GM23338 (cell line): ENCODE measurements at regions not wholly inside any gene's neighbourhood (a gene's known extent, or its start where the extent isn't known, plus 50 kb on each side); places are given as distances from the start of the nearest gene placed in this dataset.

Source experiments
- ATAC-seq: fragments of 200-7000 bp; cut with Tn5 transposase; 3 replicates; pipeline ENCODE4 v1.9.1; 2020
- DNase-seq: peaks from one replicate; pipeline ENCODE4 v3.0.0-alpha.2; 2015; ENCODE audit warnings: low spot score
- H2AFZ ChIP-seq: fragments of 200-600 bp; sonication (generic); 2 replicates; pipeline ENCODE4 v1.8.0; 2016; ENCODE audit warnings: antibody characterized with exemption, mild to moderate bottlenecking, moderate library complexity
- H3F3A ChIP-seq: fragments of 200-600 bp; sonication (generic); replicated peaks from 2 replicates; pipeline ENCODE4 v1.8.0; 2017; ENCODE audit warnings: antibody characterized with exemption, mixed run types, low read depth
- H3K27ac ChIP-seq: fragments of 200-600 bp; sonication (generic); 2 replicates; pipeline ENCODE4 v1.6.1; 2016; ENCODE audit warnings: low read depth
- H3K27me3 ChIP-seq: fragments of 200-600 bp; sonication (generic); 2 replicates; pipeline ENCODE4 v1.8.0; 2016; ENCODE audit warnings: mild to moderate bottlenecking, mixed run types, moderate library complexity; ENCODE audit not compliant: insufficient read depth
- H3K36me3 ChIP-seq: fragments of 200-600 bp; sonication (generic); 2 replicates; pipeline ENCODE4 v1.8.0; 2016; ENCODE audit warnings: mild to moderate bottlenecking; ENCODE audit not compliant: insufficient read depth
- H3K4me1 ChIP-seq: fragments of 200-600 bp; sonication (generic); 2 replicates; pipeline ENCODE4 v1.8.0; 2016; ENCODE audit warnings: mild to moderate bottlenecking, moderate library complexity; ENCODE audit not compliant: insufficient read depth
- H3K4me2 ChIP-seq: fragments of 200-600 bp; sonication (generic); 2 replicates; pipeline ENCODE4 v1.7.1; 2017; ENCODE audit warnings: mixed run types
- H3K4me3 ChIP-seq: fragments of 200-600 bp; sonication (generic); 2 replicates; pipeline ENCODE4 v1.6.1; 2016; ENCODE audit warnings: mixed run types
- H3K79me2 ChIP-seq: fragments of 200-600 bp; sonication (generic); replicated peaks from 2 replicates; pipeline ENCODE4 v1.8.0; 2017; ENCODE audit warnings: mild to moderate bottlenecking; ENCODE audit not compliant: insufficient read depth
- H3K9me2 ChIP-seq: fragments of 200-600 bp; sonication (generic); 2 replicates; pipeline ENCODE4 v1.8.0; 2017; ENCODE audit not compliant: insufficient read depth
- H4K20me1 ChIP-seq: fragments of 200-600 bp; sonication (generic); replicated peaks from 2 replicates; pipeline ENCODE4 v1.8.0; 2017; ENCODE audit warnings: mild to moderate bottlenecking; ENCODE audit not compliant: insufficient read depth
- H3K27ac Mint-ChIP-seq: 2 replicates; pipeline ENCODE4 v1.8.0; 2020; ENCODE audit warnings: inconsistent platforms, mild to moderate bottlenecking, moderate library complexity, mixed read lengths
- H3K27me3 Mint-ChIP-seq: 3 replicates; pipeline ENCODE4 v1.8.0; 2022; ENCODE audit warnings: low read depth, mild to moderate bottlenecking, moderate library complexity, mixed read lengths, inconsistent platforms; ENCODE audit not compliant: insufficient read depth, poor library complexity
- H3K36me3 Mint-ChIP-seq: 3 replicates; pipeline ENCODE4 v1.8.0; 2021; ENCODE audit warnings: low read depth, mild to moderate bottlenecking, inconsistent platforms, moderate library complexity, mixed read lengths
- H3K4me1 Mint-ChIP-seq: 3 replicates; pipeline ENCODE4 v1.8.0; 2020; ENCODE audit warnings: mild to moderate bottlenecking, inconsistent platforms, mixed read lengths
- H3K4me3 Mint-ChIP-seq: 3 replicates; pipeline ENCODE4 v1.8.0; 2021; ENCODE audit warnings: moderate library complexity, mild to moderate bottlenecking, inconsistent platforms, mixed read lengths
- H3K9me3 Mint-ChIP-seq: 3 replicates; pipeline ENCODE4 v1.8.0; 2020; ENCODE audit warnings: moderate library complexity, mild to moderate bottlenecking, inconsistent platforms, mixed read lengths
- CREB1 ChIP-seq: fragments of 250-450 bp; sonication (Bioruptor Pico); IDR thresholded peaks from 2 replicates; pipeline ENCODE4 v1.5.0; 2020; ENCODE audit warnings: low read depth, mild to moderate bottlenecking, moderate library complexity
- EZH2 ChIP-seq: fragments of 200-600 bp; sonication (generic); IDR thresholded peaks from one replicate; pipeline ENCODE4 v1.8.0; 2017; ENCODE audit warnings: antibody characterized with exemption, mild to moderate bottlenecking, low read depth; ENCODE audit not compliant: unreplicated experiment
- EZH2phosphoT487 ChIP-seq: fragments of 200-600 bp; sonication (generic); IDR thresholded peaks from one replicate; pipeline ENCODE4 v1.8.1; 2018; ENCODE audit warnings: antibody characterized with exemption; ENCODE audit not compliant: unreplicated experiment
- JUNB ChIP-seq: IDR thresholded peaks from one replicate; pipeline ENCODE4 v1.6.1; 2016; ENCODE audit warnings: antibody characterized with exemption; ENCODE audit not compliant: unreplicated experiment
- NANOG ChIP-seq: IDR thresholded peaks from 2 replicates; pipeline ENCODE4 v1.6.1; 2016; ENCODE audit warnings: antibody characterized with exemption, borderline replicate concordance
- POLR2AphosphoS5 ChIP-seq: IDR thresholded peaks from 2 replicates; pipeline ENCODE4 v1.6.1; 2016; ENCODE audit warnings: antibody characterized with exemption, low read depth
- STAT1 ChIP-seq: IDR thresholded peaks from one replicate; pipeline ENCODE4 v1.6.1; 2016; ENCODE audit warnings: antibody characterized with exemption; ENCODE audit not compliant: unreplicated experiment
- ZNF114 ChIP-seq: fragments of 250-450 bp; sonication (Bioruptor Pico); IDR thresholded peaks from 2 replicates; pipeline ENCODE4 v1.5.0; 2020; ENCODE audit warnings: mild to moderate bottlenecking, moderate library complexity
- ZNF462 ChIP-seq: fragments of 250-450 bp; sonication (Bioruptor Pico); IDR thresholded peaks from 2 replicates; pipeline ENCODE4 v1.5.0; 2020; ENCODE audit warnings: mild to moderate bottlenecking, moderate library complexity

GRCh38 chr20:24141111-24141510 is 152.5 kb upstream of the GGTLC1 start:
- Histone ChIP-seq H3K27me3 (no peaks in the 10 kb centered on the region), H3K4me1 (no peaks in the 10 kb centered on the region), H3F3A (no peaks in the 10 kb centered on the region), H3K36me3 (no peaks in the 10 kb centered on the region), H3K4me3 (no peak overlapping the region), H3K79me2 (no peaks in the 10 kb centered on the region), H3K9me2 (peaks cover 13% of the 10 kb centered on the region; the same call in 1 of the 2 replicates), H2AFZ (no peak overlapping the region), H3K27ac (no peak overlapping the region), H3K4me2 (no peak overlapping the region), H4K20me1 (no peaks in the 10 kb centered on the region)
- no peak overlapping the region for H3K4me3 Mint-ChIP-seq
- peaks cover 33% of the 10 kb centered on the region for H3K9me3 Mint-ChIP-seq
- no peak for DNase-seq
- H3K27me3 Mint-ChIP-seq, result peaks cover 6% of the 10 kb centered on the region
- H3K4me1 Mint-ChIP-seq, result no peaks in the 10 kb centered on the region; the same call in 2 of the 3 replicates
- no peak for ATAC-seq
- no peak for TF ChIP-seq EZH2phosphoT487
- TF ChIP-seq CREB1 (CRISPR knock-in tag), result no peak
- no peak for TF ChIP-seq NANOG
- no peak overlapping the region for H3K27ac Mint-ChIP-seq
- peaks cover 14% of the 10 kb centered on the region; the same call in 2 of the 3 replicates for H3K36me3 Mint-ChIP-seq

DNA sequence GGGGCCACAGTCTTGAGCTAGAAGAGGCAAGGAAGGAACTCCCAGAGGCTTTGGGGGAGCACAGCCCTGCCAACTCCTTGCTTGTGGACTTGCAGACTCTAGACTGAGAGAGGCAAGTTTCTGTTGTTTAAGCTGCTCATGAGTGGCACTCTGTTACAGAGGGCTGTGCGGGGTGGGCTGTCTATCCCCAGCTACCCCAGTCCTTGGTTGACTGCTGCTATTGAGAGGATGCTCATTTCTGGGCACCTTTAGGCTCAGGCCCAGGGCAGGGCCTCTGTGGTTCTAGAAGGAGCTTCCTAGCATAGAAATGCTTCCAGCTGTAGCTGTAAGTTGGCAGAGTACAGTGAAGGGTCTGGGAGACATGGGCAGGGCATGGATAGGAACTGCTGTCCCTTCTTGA is 151.3 kb upstream of the GGTLC1 start:
- no peaks in the 10 kb centered on the region for H3K79me2 ChIP-seq
- H3K36me3 ChIP-seq, result no peaks in the 10 kb centered on the region
- DNase-seq (no peak), ATAC-seq (no peak)
- no peak overlapping the region for H3K4me3 ChIP-seq
- no peaks in the 10 kb centered on the region for H3F3A ChIP-seq
- H3K4me1 ChIP-seq, result no peaks in the 10 kb centered on the region
- H3K9me2 ChIP-seq, result peaks cover 11% of the 10 kb centered on the region; the same call in 1 of the 2 replicates
- Mint-ChIP-seq H3K27me3 (peaks cover 5% of the 10 kb centered on the region), H3K9me3 (peaks cover 33% of the 10 kb centered on the region), H3K4me3 (no peak overlapping the region), H3K36me3 (peaks cover 14% of the 10 kb centered on the region; the same call in 2 of the 3 replicates), H3K4me1 (no peaks in the 10 kb centered on the region; the same call in 2 of the 3 replicates), H3K27ac (no peak overlapping the region)
- H2AFZ ChIP-seq, result no peak overlapping the region
- H3K27ac ChIP-seq, result no peak overlapping the region
- no peaks in the 10 kb centered on the region for H4K20me1 ChIP-seq
- no peak for TF ChIP-seq NANOG
- TF ChIP-seq JUNB, result no peak
- no peak for TF ChIP-seq EZH2
- TF ChIP-seq STAT1, result no peak
- H3K4me2 ChIP-seq, result no peak overlapping the region
- H3K27me3 ChIP-seq, result no peaks in the 10 kb centered on the region

- H2AFZ ChIP-seq, result no peak overlapping the region
- no peaks in the 10 kb centered on the region for H3K4me1 ChIP-seq
- H3F3A ChIP-seq, result no peaks in the 10 kb centered on the region
- no peak overlapping the region for H3K4me2 ChIP-seq
- peaks cover 14% of the 10 kb centered on the region; the same call in 2 of the 3 replicates for H3K36me3 Mint-ChIP-seq
- peaks cover 33% of the 10 kb centered on the region for H3K9me3 Mint-ChIP-seq
- no peaks in the 10 kb centered on the region for H3K27me3 ChIP-seq
- H3K9me2 ChIP-seq, result 0 out of 2 replicates have a peak, but pooled peaks cover 8% of the 10 kb centered on the region
- no peak overlapping the region for H3K4me3 ChIP-seq
- DNase-seq (no peak), ATAC-seq (no peak)
- peaks cover 5% of the 10 kb centered on the region for H3K4me1 Mint-ChIP-seq
- no peak overlapping the region for H3K27ac ChIP-seq
- H3K36me3 ChIP-seq, result no peaks in the 10 kb centered on the region
- peaks cover 5% of the 10 kb centered on the region for H3K27me3 Mint-ChIP-seq
- H4K20me1 ChIP-seq, result no peaks in the 10 kb centered on the region
- no peak overlapping the region for H3K27ac Mint-ChIP-seq
- H3K79me2 ChIP-seq, result no peaks in the 10 kb centered on the region
- no peak overlapping the region for H3K4me3 Mint-ChIP-seq
- TF ChIP-seq NANOG (no peak), ZNF114 (CRISPR knock-in tag) (no peak), POLR2AphosphoS5 (no peak), ZNF462 (CRISPR knock-in tag) (no peak)
Measured at GRCh38 chr20:24138951-24139350, 150.4 kb upstream of the GGTLC1 start.
